Esophagus squamous epithelium (tissue), 4 donors: ENCODE measurements at regions not wholly inside any gene's neighbourhood (a gene's known extent, or its start where the extent isn't known, plus 50 kb on each side); places are given as distances from the start of the nearest gene placed in this dataset.

Experiments used
- CTCF ChIP-seq, 6 experiments: fragments of 450-650 bp in 4 of 6; fragments of 200-600 bp in 2 of 6; sonication (generic) in 2 of 6; IDR thresholded peaks; one replicate each; pipeline ENCODE4 v1.5.1; 2016 to 2019; ENCODE audit warnings: antibody characterized with exemption in 6 of 6, mild to moderate bottlenecking in 4 of 6, moderate library complexity in 4 of 6
- POLR2A ChIP-seq, 4 donors: fragments of 450-650 bp; IDR thresholded peaks; one replicate each; pipeline ENCODE4 v1.6.1; 2017; ENCODE audit warnings: antibody characterized with exemption in 4 of 4, mild to moderate bottlenecking in 4 of 4, moderate library complexity in 3 of 4

GRCh38 chr16:66058172-66058691, 308.3 kb upstream of the CDH5 start:
- TF ChIP-seq CTCF (IDR thresholded peaks at IDR 0.05) = no peak
- no peak for TF ChIP-seq POLR2A (IDR thresholded peaks at IDR 0.05)
